Pancreas (tissue), 10 donors: ENCODE measurements at regions not wholly inside any gene's neighbourhood (a gene's known extent, or its start where the extent isn't known, plus 50 kb on each side); places are given as distances from the start of the nearest gene placed in this dataset.
"Not testable (repeated sequence)": the region's sequence is repeated elsewhere in the genome, so short reads cannot be mapped to it uniquely, and the experiment has no call there.

Experiments used
- ATAC-seq, 4 donors: fragments of 200-7000 bp; cut with Tn5 transposase; one replicate each; pipeline versions ENCODE4 v1.8.0 to v1.9.1; 2020; ENCODE audit warnings: mild to moderate bottlenecking in 4 of 4, moderate library complexity in 4 of 4
- DNase-seq, 6 donors: peaks; one replicate each; pipeline ENCODE4 v3.0.0-alpha.2; 2020
- FAIRE-seq: peaks from 2 replicates; lab custom pipeline; 2012; peaks lifted over from hg19 to GRCh38; lab: Jason Lieb, UNC
- H3K27ac ChIP-seq, 4 donors: fragments of 200-600 bp; sonication (generic); 1 replicate in 3 of 4; 2 replicates in 1 of 4; pipeline versions ENCODE4 v1.5.0 to v1.8.0; 2020
- H3K27me3 ChIP-seq, 4 donors: fragments of 200-600 bp; one replicate each; pipeline ENCODE4 v1.8.0; 2021
- H3K36me3 ChIP-seq, 3 donors: fragments of 200-600 bp; sonication (generic) in 1 of 3; one replicate each; pipeline versions ENCODE4 v1.5.0 to v1.8.0; 2020 to 2021
- H3K4me1 ChIP-seq, 3 donors: fragments of 200-600 bp; one replicate each; pipeline ENCODE4 v1.8.0; 2021
- H3K4me3 ChIP-seq, 4 donors: fragments of 200-600 bp; sonication (generic) in 2 of 4; one replicate each; pipeline versions ENCODE4 v1.5.0 to v1.8.0; 2020 to 2021
- H3K9me3 ChIP-seq, 4 donors: fragments of 200-600 bp; one replicate each; pipeline ENCODE4 v1.8.0; 2021
- CTCF ChIP-seq, 4 donors: fragments of 200-600 bp; sonication (generic) in 3 of 4; IDR thresholded peaks; one replicate each; pipeline versions ENCODE4 v1.5.0 to v1.8.0; 2021; ENCODE audit warnings: antibody characterized with exemption in 4 of 4
- WGBS, 2 donors: extraction: QIAGEN DNeasy Blood & Tissue Kit; methylation state at CpG; one replicate each; pipeline ENCODE4 v1.1.7; 2013; 5-methylcytosine and 5-hydroxymethylcytosine counted together
- intact Hi-C, 3 donors: fragments of 100-400 bp; cut with DNase I; formaldehyde crosslinking; loops; one replicate each; pipeline versions ENCODE4 v1.11.1 to v1.14.2; 2022
- donor health status: healthy with polysubstance abuse.
- donor health status: DM: no; HTN: no; CAD: no; lungs with moderate emphysema.
- donor health status: DM: no; HTN: no; CAD: no.
- donor health status: control.
- donor health status: control.
- donor health status: Bipolar disorder and iron deficiency.
- donor health status: DM: yes; HTN: yes; CAD: no.
- donor health status: DM: no; HTN: no; CAD: no.
- donor health status: DM: no; HTN: no; CAD: no.
- donor health status: DM: yes; HTN: yes; CAD: no.

GRCh38 chr17:34750004-34750403, 170.6 kb downstream of the TMEM132E start:
- Histone ChIP-seq H3K9me3 (no peaks in the 10 kb centered on the region), H3K4me3 (no peak overlapping the region), H3K36me3 (no peaks in the 10 kb centered on the region), H3K4me1 (no peaks in the 10 kb centered on the region), H3K27ac (no peak overlapping the region), H3K27me3 (no peaks in the 10 kb centered on the region)
- 22 to 25% methylated on average over 1 of the region's 1 CpG for WGBS, 2 donors
- intact Hi-C loops = no loop called here
- FAIRE-seq (no peak), ATAC-seq (no peak), DNase-seq (no peak)
- TF ChIP-seq CTCF (IDR thresholded peaks at IDR 0.05) = no peak

DNA sequence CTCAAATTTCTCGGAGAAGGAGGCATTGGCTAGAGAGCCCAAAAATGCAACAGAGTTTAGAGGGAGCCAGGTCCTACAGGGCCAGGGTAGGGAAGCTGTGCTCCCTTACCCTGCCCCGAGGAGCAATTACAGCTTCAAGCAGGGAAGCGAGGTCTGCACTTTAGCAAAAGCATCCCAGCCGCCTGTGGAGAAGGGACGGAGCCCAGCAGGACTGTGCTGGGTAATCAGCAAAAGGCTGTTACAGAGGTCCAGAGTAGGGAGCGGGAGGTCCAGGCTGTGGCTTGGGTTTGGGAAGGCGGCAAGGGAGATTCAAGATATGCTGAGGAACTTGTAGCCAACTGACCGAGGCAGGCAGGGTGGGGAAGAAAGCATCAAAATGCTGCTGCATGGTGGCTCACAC, 162.6 kb downstream of the TMEM132E start:
- 35 to 41% methylated on average over 8 of the region's 8 CpGs for WGBS, 2 donors
- ATAC-seq (no peak), DNase-seq (no peak), FAIRE-seq (no peak)
- Histone ChIP-seq H3K27ac (no peak overlapping the region), H3K4me3 (no peak overlapping the region), H3K4me1 (no peaks in the 10 kb centered on the region), H3K36me3 (no peaks in the 10 kb centered on the region), H3K27me3 (no peaks in the 10 kb centered on the region), H3K9me3 (no peaks in the 10 kb centered on the region)
- intact Hi-C loops = no loop called here
- no peak for TF ChIP-seq CTCF (IDR thresholded peaks at IDR 0.05)

- Histone ChIP-seq H3K9me3 (no peaks in the 10 kb centered on the region), H3K4me1 (no peaks in the 10 kb centered on the region), H3K27ac (no peak overlapping the region), H3K27me3 (no peaks in the 10 kb centered on the region), H3K4me3 (no peak overlapping the region), H3K36me3 (no peaks in the 10 kb centered on the region)
- ATAC-seq (no peak), DNase-seq (no peak), FAIRE-seq (no peak)
- intact Hi-C loops = no loop called here
- no peak for TF ChIP-seq CTCF (IDR thresholded peaks at IDR 0.05)
- 54 to 55% methylated on average over 8 of the region's 8 CpGs for WGBS, 2 donors
Measured at GRCh38 chr17:34740565-34741520, 161.5 kb downstream of the TMEM132E start.

DNA sequence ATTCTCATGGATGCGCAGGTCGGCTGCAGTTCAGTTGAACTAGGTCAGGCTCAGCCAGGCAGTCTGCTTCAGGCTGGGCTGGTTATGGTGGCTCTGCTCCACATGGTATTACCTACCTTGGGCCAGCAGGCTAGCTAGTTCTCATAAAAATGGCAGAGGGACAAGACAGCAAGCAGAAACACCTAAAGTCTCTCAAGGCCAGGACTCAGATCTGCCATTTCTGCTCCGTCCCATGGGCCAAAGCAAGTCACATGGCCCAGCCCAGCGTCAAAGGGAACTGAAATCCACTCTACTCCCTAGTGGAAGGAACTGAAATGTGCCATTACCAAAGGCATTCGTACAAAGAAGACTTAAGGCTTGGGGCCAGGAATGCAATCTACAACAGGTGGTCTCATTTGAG, 160.0 kb downstream of the TMEM132E start:
- no peak for TF ChIP-seq CTCF (IDR thresholded peaks at IDR 0.05)
- ATAC-seq (no peak), FAIRE-seq (no peak), DNase-seq (no peak)
- Histone ChIP-seq H3K27me3 (no peaks in the 10 kb centered on the region), H3K36me3 (no peaks in the 10 kb centered on the region), H3K9me3 (no peaks in the 10 kb centered on the region), H3K4me1 (no peaks in the 10 kb centered on the region), H3K4me3 (no peak overlapping the region), H3K27ac (no peak overlapping the region)
- 61 to 63% methylated on average over 5 of the region's 5 CpGs for WGBS, 2 donors
- intact Hi-C loops = no loop called here

- H3K27ac ChIP-seq, H3K4me1 ChIP-seq, intact Hi-C loops, DNase-seq, FAIRE-seq, H3K9me3 ChIP-seq, H3K4me3 ChIP-seq, ATAC-seq, H3K36me3 ChIP-seq, H3K27me3 ChIP-seq: not testable (repeated sequence)
- WGBS, 2 donors = 66% methylated on average over 4 of the region's 4 CpGs
Measured at GRCh38 chr17:34737673-34738072, 158.3 kb downstream of the TMEM132E start.
